GM23338 (cell line): ENCODE measurements at regions not wholly inside any gene's neighbourhood (a gene's known extent, or its start where the extent isn't known, plus 50 kb on each side); places are given as distances from the start of the nearest gene placed in this dataset.

Experiments
- CTCF ChIP-seq, 2 experiments: fragments of 200-600 bp in 1 of 2; sonication (generic) in 1 of 2; conservative IDR thresholded peaks; 2 replicates each; pipeline versions ENCODE4 v1.5.1 to v1.6.1; 2016 to 2017; ENCODE audit warnings: antibody characterized with exemption in 2 of 2, low read depth in 2 of 2, mild to moderate bottlenecking in 2 of 2, moderate library complexity in 1 of 2
- EZH2phosphoT487 ChIP-seq: fragments of 200-600 bp; sonication (generic); IDR thresholded peaks from one replicate; pipeline ENCODE4 v1.8.1; 2018; ENCODE audit warnings: antibody characterized with exemption; ENCODE audit not compliant: unreplicated experiment
- REST ChIP-seq: IDR thresholded peaks from one replicate; pipeline ENCODE4 v1.6.1; 2018; ENCODE audit warnings: antibody characterized with exemption; ENCODE audit not compliant: unreplicated experiment

GRCh38 chr12:132405742-132406251, 76.4 kb upstream of the GALNT9 start:
- no peak for TF ChIP-seq CTCF (conservative IDR thresholded peaks at IDR 0.05; ENCODE audit: low read depth in 2 of 2)
- TF ChIP-seq EZH2phosphoT487, result no peak
- TF ChIP-seq REST, result no peak
